Neuron (in vitro differentiated cells): ENCODE measurements at regions not wholly inside any gene's neighbourhood (a gene's known extent, or its start where the extent isn't known, plus 50 kb on each side); places are given as distances from the start of the nearest gene placed in this dataset.

ENCODE experiments used
- H2AFZ ChIP-seq: one replicate; pipeline ENCODE4 v1.6.1; 2013; ENCODE audit warnings: low read depth, mild to moderate bottlenecking, inconsistent platforms, low read length, moderate library complexity
- H3K27me3 ChIP-seq: one replicate; pipeline ENCODE4 v1.6.1; 2013; ENCODE audit warnings: low read length; ENCODE audit not compliant: insufficient read depth
- H3K36me3 ChIP-seq: one replicate; pipeline ENCODE4 v1.6.1; 2013; ENCODE audit warnings: low read length; ENCODE audit not compliant: insufficient read depth
- H3K4me1 ChIP-seq: one replicate; pipeline ENCODE4 v1.6.1; 2013; ENCODE audit warnings: low read length; ENCODE audit not compliant: insufficient read depth
- H3K4me3 ChIP-seq: 2 replicates; pipeline ENCODE4 v1.5.1; 2013; ENCODE audit warnings: mild to moderate bottlenecking, low read length, moderate library complexity
- H3K9me3 ChIP-seq: one replicate; pipeline ENCODE4 v1.6.1; 2013; ENCODE audit warnings: low read length

GRCh38 chr6:166877906-166878305 is 78.4 kb downstream of the RNASET2 start:
- Histone ChIP-seq H3K4me3 (no peak overlapping the region), H3K27me3 (no peaks in the 10 kb centered on the region), H3K9me3 (no peaks in the 10 kb centered on the region), H3K4me1 (no peaks in the 10 kb centered on the region), H2AFZ (no peak overlapping the region), H3K36me3 (no peaks in the 10 kb centered on the region)

DNA sequence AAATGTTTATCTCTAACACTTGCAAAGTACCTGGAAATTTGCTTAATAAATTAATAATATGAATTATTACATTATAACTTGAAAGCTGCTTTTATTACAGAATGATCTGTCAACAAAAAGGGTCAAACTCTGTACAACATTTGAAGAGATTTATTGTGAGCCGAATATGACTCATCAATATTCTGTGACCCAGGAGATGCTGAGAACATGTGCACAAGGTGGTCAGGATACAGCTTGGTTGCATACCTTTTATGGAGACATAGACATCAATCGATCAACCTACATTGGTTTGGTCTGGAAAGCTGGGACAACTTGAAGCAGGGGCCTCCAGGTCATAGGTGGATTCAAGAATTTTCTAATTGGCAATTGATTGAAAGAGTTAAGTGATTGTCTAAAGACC is 79.0 kb downstream of the RNASET2 start:
- no peaks in the 10 kb centered on the region for H3K36me3 ChIP-seq
- H3K4me3 ChIP-seq = no peak overlapping the region
- H2AFZ ChIP-seq = no peak overlapping the region
- H3K9me3 ChIP-seq = no peaks in the 10 kb centered on the region
- H3K27me3 ChIP-seq = no peaks in the 10 kb centered on the region
- no peaks in the 10 kb centered on the region for H3K4me1 ChIP-seq

DNA sequence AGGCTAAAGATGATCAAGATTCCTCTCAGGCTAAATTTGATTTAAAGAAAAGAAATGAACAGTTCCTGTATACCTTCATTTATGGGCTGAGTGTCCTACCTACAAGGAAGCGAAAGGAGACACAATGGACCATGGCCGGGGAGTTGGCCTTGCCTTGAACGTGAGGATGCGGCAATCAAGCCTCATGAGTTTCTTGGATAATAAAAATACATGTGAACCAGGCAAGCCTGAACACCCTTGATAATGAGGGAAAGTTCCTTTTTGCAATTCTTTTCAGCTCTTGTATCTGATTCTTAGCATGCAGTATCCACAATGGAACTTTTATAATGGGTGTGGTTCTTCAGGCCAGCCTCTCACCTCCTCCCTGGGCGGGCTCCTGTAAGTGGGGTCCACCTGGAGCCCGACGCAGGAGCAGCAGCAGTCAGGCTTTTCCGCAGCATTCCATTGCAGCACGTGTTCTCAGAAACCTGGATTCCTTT is 83.8 kb downstream of the RNASET2 start:
- Histone ChIP-seq H3K4me1 (no peaks in the 10 kb centered on the region), H3K36me3 (no peaks in the 10 kb centered on the region), H3K4me3 (no peak overlapping the region), H2AFZ (no peak overlapping the region), H3K9me3 (no peaks in the 10 kb centered on the region), H3K27me3 (no peaks in the 10 kb centered on the region)

GRCh38 chr6:166870602-166871208 is 85.6 kb downstream of the RNASET2 start:
- no peaks in the 10 kb centered on the region for H3K36me3 ChIP-seq
- H3K4me1 ChIP-seq = no peaks in the 10 kb centered on the region
- no peak overlapping the region for H2AFZ ChIP-seq
- no peak overlapping the region for H3K4me3 ChIP-seq
- no peaks in the 10 kb centered on the region for H3K9me3 ChIP-seq
- H3K27me3 ChIP-seq = no peaks in the 10 kb centered on the region

- H3K9me3 ChIP-seq = no peaks in the 10 kb centered on the region
- H3K36me3 ChIP-seq = no peaks in the 10 kb centered on the region
- no peak overlapping the region for H3K4me3 ChIP-seq
- peaks cover 4% of the 10 kb centered on the region for H3K4me1 ChIP-seq
- no peak overlapping the region for H2AFZ ChIP-seq
- H3K27me3 ChIP-seq = no peaks in the 10 kb centered on the region
Measured at GRCh38 chr6:166866839-166867637, 89.3 kb downstream of the RNASET2 start.

GRCh38 chr6:166864333-166864732 is 92.0 kb downstream of the RNASET2 start:
- no peaks in the 10 kb centered on the region for H3K27me3 ChIP-seq
- H2AFZ ChIP-seq = no peak overlapping the region
- no peak overlapping the region for H3K4me3 ChIP-seq
- H3K9me3 ChIP-seq = no peaks in the 10 kb centered on the region
- H3K4me1 ChIP-seq = peaks cover 12% of the 10 kb centered on the region
- H3K36me3 ChIP-seq = no peaks in the 10 kb centered on the region

DNA sequence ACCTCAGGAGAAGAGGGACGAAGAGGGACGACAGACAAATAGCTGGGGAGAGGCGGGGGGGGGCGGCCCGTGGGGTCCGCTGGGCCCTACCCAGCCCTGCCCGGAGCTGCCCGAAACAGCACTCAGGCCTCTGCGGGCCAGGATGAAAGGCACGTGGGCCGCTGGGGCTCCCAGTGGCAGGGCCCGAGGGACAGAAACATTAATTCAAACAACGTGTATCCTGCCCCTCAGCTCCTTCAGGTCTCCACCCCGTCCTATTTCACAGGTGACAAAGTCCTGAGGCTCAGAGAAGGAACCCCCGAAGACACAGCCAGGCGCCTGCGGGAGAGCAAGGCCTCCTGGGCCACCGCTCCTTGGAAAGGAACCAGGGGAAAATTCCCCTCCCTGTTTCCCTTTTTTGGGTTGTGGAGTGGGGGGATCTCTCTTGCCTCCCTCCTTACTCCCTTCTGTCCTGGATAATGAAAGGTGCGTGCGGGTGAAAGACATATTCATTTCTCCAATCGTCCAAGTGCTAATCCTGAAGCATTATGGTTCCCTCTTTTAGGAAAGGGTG is 93.3 kb downstream of the RNASET2 start:
- Histone ChIP-seq H3K36me3 (peaks cover 2% of the 10 kb centered on the region), H3K4me3 (peak overlapping the region; percentile 70)

GRCh38 chr6:166862287-166862977 is 93.9 kb downstream of the RNASET2 start:
- Histone ChIP-seq H3K36me3 (peaks cover 6% of the 10 kb centered on the region), H2AFZ (peak overlapping the region; percentile 91), H3K4me1 (peaks cover 12% of the 10 kb centered on the region), H3K9me3 (no peaks in the 10 kb centered on the region), H3K4me3 (peak overlapping the region; percentile 70), H3K27me3 (no peaks in the 10 kb centered on the region)

More for the DNA sequence above, 93.3 kb downstream of the RNASET2 start:
- Histone ChIP-seq H3K9me3 (no peaks in the 10 kb centered on the region), H2AFZ (peak overlapping the region; percentile 91), H3K4me1 (peaks cover 12% of the 10 kb centered on the region), H3K27me3 (no peaks in the 10 kb centered on the region)

DNA sequence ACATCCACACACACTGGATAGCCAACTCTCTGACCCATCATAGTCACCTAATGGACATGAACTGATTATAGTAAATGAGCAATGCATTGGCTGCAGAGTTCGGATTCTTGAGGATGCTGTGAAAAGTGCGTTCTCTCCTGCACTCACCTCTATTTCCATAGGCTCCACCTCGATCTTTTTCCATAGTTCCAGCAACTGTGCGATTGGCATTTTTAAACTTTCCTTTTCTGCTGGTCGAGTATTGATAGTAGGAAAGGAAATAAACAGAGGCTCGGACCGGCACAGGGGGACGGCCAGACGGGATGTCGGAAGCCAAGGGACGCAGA is 94.4 kb downstream of the RNASET2 start:
- Histone ChIP-seq H3K4me3 (peak overlapping the region; percentile 70), H3K4me1 (peaks cover 12% of the 10 kb centered on the region), H2AFZ (peak overlapping the region; percentile 91), H3K36me3 (peaks cover 10% of the 10 kb centered on the region), H3K9me3 (peaks cover 2% of the 10 kb centered on the region), H3K27me3 (no peaks in the 10 kb centered on the region)

- peaks cover 2% of the 10 kb centered on the region for H3K9me3 ChIP-seq
- peaks cover 10% of the 10 kb centered on the region for H3K36me3 ChIP-seq
- H3K4me1 ChIP-seq = peaks cover 12% of the 10 kb centered on the region
- peak overlapping the region; percentile 70 for H3K4me3 ChIP-seq
- H3K27me3 ChIP-seq = no peaks in the 10 kb centered on the region
- peak overlapping the region; percentile 91 for H2AFZ ChIP-seq
Measured at GRCh38 chr6:166861304-166861703, 95.0 kb downstream of the RNASET2 start.

GRCh38 chr6:166860392-166860791 is 96.0 kb downstream of the RNASET2 start:
- Histone ChIP-seq H3K9me3 (peaks cover 4% of the 10 kb centered on the region), H3K4me1 (peaks cover 12% of the 10 kb centered on the region), H3K4me3 (no peak overlapping the region), H3K27me3 (no peaks in the 10 kb centered on the region), H3K36me3 (peaks cover 10% of the 10 kb centered on the region), H2AFZ (no peak overlapping the region)

DNA sequence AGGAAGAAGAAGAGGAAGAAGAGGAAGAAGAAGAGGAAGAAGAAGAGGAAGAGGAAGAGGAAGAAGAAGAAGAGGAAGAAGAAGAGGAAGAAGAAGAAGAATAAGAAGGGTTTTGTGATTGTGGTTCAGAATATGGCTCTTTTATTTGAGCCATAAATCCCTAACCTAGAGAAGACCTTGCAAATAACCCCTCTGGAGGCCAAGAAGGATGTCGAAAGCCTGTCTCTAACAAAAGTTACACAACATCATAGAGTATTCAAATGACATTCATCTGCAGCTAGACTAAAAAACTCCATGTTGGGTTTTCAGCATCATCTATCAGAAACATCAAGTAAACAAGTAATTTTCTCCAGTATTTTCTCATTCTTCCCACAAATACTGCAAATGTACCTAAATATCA is 100.9 kb downstream of the RNASET2 start:
- H3K4me1 ChIP-seq = peaks cover 4% of the 10 kb centered on the region
- peaks cover 10% of the 10 kb centered on the region for H3K36me3 ChIP-seq
- H3K27me3 ChIP-seq = no peaks in the 10 kb centered on the region
- no peak overlapping the region for H3K4me3 ChIP-seq
- H3K9me3 ChIP-seq = peaks cover 6% of the 10 kb centered on the region
- no peak overlapping the region for H2AFZ ChIP-seq
